Activated T-helper 1 cell treated with anti-CD3 and anti-CD28 coated beads, Interleukin-12 subunit alpha, Interleukin-12 subunit beta, Interleukin-2, Interleukin-4 antibody, amounts not matched to agents 30 ng/mL and 10 ng/mL and 1 ng/mL, durations not matched to agents 14 hours and 24 hours and 36 hours (primary cell): ENCODE measurements at regions not wholly inside any gene's neighbourhood (a gene's known extent, or its start where the extent isn't known, plus 50 kb on each side); places are given as distances from the start of the nearest gene placed in this dataset.
"Not testable (repeated sequence)": the region's sequence is repeated elsewhere in the genome, so short reads cannot be mapped to it uniquely, and the experiment has no call there.

ENCODE experiments used
- DNase-seq: peaks from one replicate; pipeline ENCODE4 v3.0.0; 2021; ENCODE audit warnings: low spot score
- H3K27ac Mint-ChIP-seq: one replicate; pipeline ENCODE4 v1.8.0; 2021; ENCODE audit warnings: mild to moderate bottlenecking, mixed read lengths
- H3K27me3 Mint-ChIP-seq: one replicate; pipeline ENCODE4 v1.8.0; 2022; ENCODE audit warnings: mild to moderate bottlenecking, moderate library complexity, mixed read lengths; ENCODE audit not compliant: insufficient read depth
- H3K36me3 Mint-ChIP-seq: one replicate; pipeline ENCODE4 v1.8.0; 2021; ENCODE audit warnings: low read depth, mixed read lengths
- H3K4me1 Mint-ChIP-seq: one replicate; pipeline ENCODE4 v1.8.0; 2021; ENCODE audit warnings: low read depth, mixed read lengths
- H3K4me3 Mint-ChIP-seq: one replicate; pipeline ENCODE4 v1.8.0; 2021; ENCODE audit warnings: mild to moderate bottlenecking, moderate library complexity, mixed read lengths
- H3K9me3 Mint-ChIP-seq: one replicate; pipeline ENCODE4 v1.8.0; 2021; ENCODE audit warnings: mixed read lengths
- intact Hi-C: fragments of 100-400 bp; cut with micrococcal nuclease; formaldehyde crosslinking; loops from one replicate; pipeline ENCODE4 v1.15.1; 2024

DNA sequence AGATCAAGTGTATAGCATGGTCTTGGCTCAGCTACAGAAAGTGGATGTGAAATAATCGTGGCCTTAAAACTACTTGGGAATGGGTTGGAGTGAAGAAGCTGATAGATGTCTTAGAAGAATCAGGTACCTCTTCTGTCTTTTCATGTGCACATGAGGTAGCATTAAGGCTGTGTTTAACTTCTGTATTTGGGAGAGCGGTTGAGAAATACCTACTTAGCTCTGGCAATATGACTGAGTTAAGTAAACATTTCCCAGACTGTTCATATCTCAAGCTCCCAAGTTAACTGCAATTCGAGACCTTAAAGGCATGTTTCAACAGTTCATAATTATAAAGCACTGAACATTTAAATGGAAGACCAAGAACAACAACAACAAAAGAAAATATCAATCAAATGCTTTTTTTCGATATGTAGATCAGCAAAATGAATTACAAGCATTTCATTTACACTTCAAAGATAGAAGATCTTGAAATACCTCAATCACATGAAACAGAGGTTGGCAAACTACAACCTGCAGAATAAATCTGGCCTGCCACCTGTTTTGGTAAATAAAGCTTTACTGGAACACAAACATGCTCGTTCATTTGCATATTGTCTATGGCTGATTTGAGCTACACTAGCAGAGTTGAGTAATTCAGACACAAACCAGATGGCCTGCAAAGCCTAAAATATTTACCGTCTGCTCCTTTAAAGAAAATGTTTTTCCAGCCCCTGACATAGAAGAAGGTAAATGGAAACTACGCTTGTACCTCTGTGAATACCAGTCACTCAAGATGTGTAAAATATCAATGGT, 337.1 kb upstream of the GLI3 start:
- Mint-ChIP-seq H3K36me3 (no peaks in the 10 kb centered on the region), H3K27ac (no peak overlapping the region), H3K4me3 (no peak overlapping the region), H3K27me3 (no peaks in the 10 kb centered on the region), H3K4me1 (no peaks in the 10 kb centered on the region), H3K9me3 (peaks cover 4% of the 10 kb centered on the region)
- DNase-seq, result no peak
- intact Hi-C loops, result no loop called here

DNA sequence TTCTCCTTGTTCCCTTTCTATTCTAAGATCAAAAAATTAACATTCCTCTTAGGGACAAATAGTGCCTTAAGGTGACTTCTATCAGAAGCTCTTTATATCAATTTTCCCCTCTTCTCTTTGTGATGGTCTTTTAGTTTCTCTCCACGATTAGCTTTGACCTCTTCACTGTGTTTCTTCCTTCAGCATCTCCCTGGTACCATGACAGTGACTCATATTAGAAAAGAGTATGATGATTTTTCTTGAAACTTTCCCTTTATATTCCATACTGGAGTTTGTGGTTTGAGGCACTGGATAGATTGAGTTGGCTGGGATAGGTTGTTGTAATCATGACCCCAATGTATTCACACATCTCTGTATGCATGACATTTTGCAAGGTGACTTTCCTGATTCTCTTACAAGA, 335.6 kb upstream of the GLI3 start:
- Mint-ChIP-seq H3K4me3 (no peak overlapping the region), H3K9me3 (no peaks in the 10 kb centered on the region), H3K27ac (no peak overlapping the region), H3K4me1 (no peaks in the 10 kb centered on the region), H3K27me3 (no peaks in the 10 kb centered on the region), H3K36me3 (no peaks in the 10 kb centered on the region)
- intact Hi-C loops, result no loop called here
- no peak for DNase-seq

DNA sequence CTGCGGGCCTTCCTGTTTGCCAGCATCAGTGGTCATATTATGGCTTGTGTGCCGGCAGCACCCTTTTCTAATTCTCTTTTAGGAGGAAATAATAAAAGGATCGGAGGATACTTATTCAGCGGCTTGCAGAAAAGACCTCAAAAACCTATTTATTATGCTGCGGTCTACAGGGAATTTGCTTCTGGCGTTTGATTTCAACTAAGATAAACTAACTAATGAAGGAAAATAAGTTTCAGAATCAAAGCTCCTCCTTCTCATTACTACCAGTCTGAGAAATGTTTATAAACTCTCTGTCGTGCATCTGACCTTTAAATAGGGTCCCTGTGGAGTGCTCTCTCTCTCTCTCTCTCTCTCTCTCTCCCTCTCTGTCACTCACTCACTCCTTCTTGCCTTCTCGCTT, 335.0 kb upstream of the GLI3 start:
- no peaks in the 10 kb centered on the region for H3K9me3 Mint-ChIP-seq
- H3K27ac Mint-ChIP-seq, result no peak overlapping the region
- H3K4me3 Mint-ChIP-seq, result no peak overlapping the region
- no peaks in the 10 kb centered on the region for H3K4me1 Mint-ChIP-seq
- H3K27me3 Mint-ChIP-seq, result no peaks in the 10 kb centered on the region
- intact Hi-C loops, result no loop called here
- DNase-seq, result no peak
- no peaks in the 10 kb centered on the region for H3K36me3 Mint-ChIP-seq

DNA sequence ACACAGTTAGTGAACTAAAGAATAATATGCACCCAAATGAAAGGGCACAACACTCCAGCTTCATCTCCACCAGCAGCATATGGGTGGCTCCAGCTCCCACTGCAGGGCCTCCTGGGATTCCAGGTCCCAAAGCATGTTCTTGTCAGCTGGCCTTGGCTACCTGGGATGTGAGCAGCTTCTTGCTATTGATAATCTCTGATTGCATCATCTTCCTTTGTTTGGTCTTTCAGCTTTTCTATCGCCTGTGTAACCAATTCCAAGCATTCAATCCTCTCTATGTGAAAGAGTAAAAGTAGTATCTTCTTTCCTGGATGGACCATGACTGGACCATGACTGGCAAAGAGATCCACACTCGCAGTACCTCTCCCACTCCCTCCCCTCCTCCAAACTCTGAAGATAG, 333.9 kb upstream of the GLI3 start:
- Mint-ChIP-seq H3K27ac (no peak overlapping the region), H3K27me3 (no peaks in the 10 kb centered on the region), H3K9me3 (no peaks in the 10 kb centered on the region), H3K36me3 (no peaks in the 10 kb centered on the region), H3K4me1 (no peaks in the 10 kb centered on the region), H3K4me3 (no peak overlapping the region)
- intact Hi-C loops, result no loop called here
- DNase-seq, result no peak

DNA sequence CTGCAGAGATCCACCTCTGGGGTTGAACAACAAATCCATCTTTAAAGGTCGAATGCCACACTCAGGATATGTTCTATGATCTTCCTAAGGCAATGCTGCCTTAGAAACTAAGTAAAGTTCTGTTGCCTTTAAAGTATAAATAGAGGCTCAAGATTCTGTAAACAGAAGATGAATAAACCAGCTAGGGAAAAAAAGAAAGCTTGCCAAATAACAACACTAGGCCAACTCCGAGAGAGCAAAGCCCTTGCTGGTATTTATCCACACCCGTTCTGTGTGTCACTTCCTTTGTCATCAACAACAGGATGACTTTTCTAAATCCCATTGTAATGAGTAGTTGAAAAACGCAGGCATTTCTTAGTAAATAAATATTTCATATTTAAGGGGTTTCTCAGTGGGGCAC, 330.0 kb upstream of the GLI3 start:
- Mint-ChIP-seq H3K27ac (no peak overlapping the region), H3K27me3 (no peaks in the 10 kb centered on the region), H3K4me3 (no peak overlapping the region), H3K9me3 (no peaks in the 10 kb centered on the region), H3K4me1 (no peaks in the 10 kb centered on the region), H3K36me3 (no peaks in the 10 kb centered on the region)
- intact Hi-C loops, result no loop called here
- no peak for DNase-seq

DNA sequence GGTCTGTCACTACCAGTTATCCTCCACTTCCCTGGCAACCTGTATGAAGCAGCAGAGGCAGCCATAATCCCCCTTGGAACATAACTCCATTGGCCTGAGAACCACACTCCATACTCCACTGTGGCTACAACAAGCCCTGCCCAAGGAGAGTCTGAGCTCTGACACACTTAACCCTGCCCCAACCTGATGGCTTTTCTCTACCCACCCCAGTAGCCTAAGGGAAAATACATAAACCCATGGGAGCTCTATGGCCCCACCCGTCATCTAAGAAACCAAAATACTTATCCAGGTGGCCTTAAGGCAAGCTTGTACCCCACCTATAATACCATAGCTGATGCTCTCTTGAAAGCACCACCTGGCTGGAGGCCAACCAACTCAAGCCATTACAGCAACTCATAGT, 324.8 kb upstream of the GLI3 start:
- peaks cover 9% of the 10 kb centered on the region for H3K9me3 Mint-ChIP-seq
- H3K4me3 Mint-ChIP-seq, result no peak overlapping the region
- no peaks in the 10 kb centered on the region for H3K27me3 Mint-ChIP-seq
- intact Hi-C loops, result no loop called here
- no peak overlapping the region for H3K27ac Mint-ChIP-seq
- no peaks in the 10 kb centered on the region for H3K4me1 Mint-ChIP-seq
- no peak for DNase-seq
- H3K36me3 Mint-ChIP-seq, result no peaks in the 10 kb centered on the region

DNA sequence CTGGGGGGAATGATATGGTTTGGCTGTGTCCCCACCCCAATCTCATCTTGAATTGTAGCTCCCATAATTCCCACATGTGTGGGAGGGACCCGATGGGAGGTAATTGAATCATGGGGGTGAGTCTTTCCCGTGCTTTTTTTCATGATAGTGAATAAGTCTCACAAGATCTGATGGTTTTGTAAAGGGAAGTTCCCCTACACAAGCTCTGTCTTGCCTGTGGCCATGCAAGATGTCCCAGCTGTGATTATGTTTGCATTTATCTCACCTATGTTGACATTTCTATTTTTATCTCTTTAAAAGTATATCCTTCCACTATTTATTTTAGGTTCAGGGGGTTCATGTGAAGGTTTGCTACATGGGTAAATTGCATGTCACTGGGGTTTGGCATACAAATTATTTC, 323.9 kb upstream of the GLI3 start:
- intact Hi-C loops, result no loop called here
- Mint-ChIP-seq H3K27ac (no peak overlapping the region), H3K4me3 (no peak overlapping the region), H3K9me3 (peaks cover 17% of the 10 kb centered on the region), H3K4me1 (no peaks in the 10 kb centered on the region), H3K36me3 (no peaks in the 10 kb centered on the region), H3K27me3 (no peaks in the 10 kb centered on the region)
- DNase-seq, result no peak

DNA sequence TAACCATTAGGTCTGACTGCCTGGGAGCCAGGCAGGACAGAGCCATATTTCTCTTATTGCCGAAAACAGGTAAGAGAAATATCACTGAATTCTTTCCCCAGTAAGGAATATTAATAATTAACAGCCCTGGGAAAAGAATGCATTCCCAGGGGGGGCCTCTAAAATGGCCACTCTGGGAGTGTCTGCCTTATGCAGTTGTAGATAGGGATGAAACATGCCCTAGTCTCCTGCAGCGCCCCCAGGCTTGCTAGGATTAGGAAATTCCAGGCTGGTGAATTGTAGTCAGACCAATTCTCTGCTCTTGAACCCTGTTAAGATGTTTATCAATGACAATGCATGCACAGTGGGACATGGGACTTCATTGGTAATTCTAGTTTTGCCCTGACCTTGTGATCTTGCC, 317.9 kb upstream of the GLI3 start:
- DNase-seq, H3K27me3 Mint-ChIP-seq, H3K36me3 Mint-ChIP-seq, H3K4me3 Mint-ChIP-seq, H3K27ac Mint-ChIP-seq, intact Hi-C loops, H3K4me1 Mint-ChIP-seq: not testable (repeated sequence)
- peaks cover 22% of the 10 kb centered on the region for H3K9me3 Mint-ChIP-seq

DNA sequence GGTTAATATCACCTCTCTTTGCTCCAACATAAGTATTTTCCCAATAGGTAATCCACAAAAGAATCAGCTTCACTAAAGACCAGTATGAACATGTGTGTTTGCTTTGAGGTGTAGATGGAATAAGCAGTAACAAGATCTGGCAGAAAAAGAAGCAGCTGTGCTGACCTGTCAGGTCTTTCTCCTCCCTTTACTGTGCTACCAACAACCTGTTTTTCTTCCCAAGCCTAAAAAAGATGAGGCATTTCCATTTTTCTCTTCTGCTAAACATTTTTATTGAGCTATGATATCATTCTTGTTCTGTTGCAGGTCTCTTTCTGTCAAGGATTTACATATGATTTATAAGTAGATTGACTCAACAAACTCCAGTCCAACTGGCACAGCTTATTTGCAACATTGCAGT, 315.2 kb upstream of the GLI3 start:
- Mint-ChIP-seq H3K27ac (no peak overlapping the region), H3K9me3 (peaks cover 20% of the 10 kb centered on the region), H3K4me3 (no peak overlapping the region), H3K4me1 (no peaks in the 10 kb centered on the region), H3K27me3 (no peaks in the 10 kb centered on the region), H3K36me3 (no peaks in the 10 kb centered on the region)
- intact Hi-C loops, result no loop called here
- no peak for DNase-seq

DNA sequence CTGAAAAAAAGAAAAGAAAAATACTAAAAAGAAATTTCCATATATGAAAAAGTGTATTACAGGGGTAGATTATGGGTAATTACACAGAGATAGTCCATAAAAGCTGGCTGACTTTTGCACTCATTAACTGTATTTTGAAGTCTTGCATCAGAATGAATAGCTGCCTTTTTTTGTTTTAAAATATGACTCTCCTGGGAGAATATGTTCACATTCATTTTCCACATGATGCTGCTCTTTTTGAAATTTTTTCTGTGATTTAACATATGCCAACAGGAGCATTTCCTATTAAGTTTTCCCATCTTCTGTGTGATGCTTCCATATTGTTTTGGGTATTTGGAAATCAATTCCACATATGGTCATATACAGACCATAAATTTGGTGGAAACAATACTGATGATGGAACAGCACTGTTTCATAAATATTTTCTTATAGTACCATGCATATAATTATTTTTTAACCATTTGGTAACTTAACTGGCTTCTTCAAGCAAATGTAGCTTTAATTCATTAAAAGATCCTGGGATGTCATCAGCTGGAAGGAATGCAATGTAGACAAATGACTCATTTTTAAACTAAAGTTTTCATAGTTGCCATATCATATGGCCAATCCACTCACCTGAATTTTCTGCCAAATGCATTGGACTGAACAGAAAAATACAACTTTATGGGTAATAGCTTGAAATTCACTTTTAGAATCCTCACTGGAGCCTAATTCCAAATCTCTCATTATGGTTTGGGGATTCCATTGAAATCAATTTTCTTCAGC, 313.9 kb upstream of the GLI3 start:
- no peak overlapping the region for H3K4me3 Mint-ChIP-seq
- no peak overlapping the region for H3K27ac Mint-ChIP-seq
- peaks cover 11% of the 10 kb centered on the region for H3K9me3 Mint-ChIP-seq
- intact Hi-C loops, result no loop called here
- DNase-seq, result no peak
- no peaks in the 10 kb centered on the region for H3K4me1 Mint-ChIP-seq
- H3K36me3 Mint-ChIP-seq, result no peaks in the 10 kb centered on the region
- no peaks in the 10 kb centered on the region for H3K27me3 Mint-ChIP-seq

DNA sequence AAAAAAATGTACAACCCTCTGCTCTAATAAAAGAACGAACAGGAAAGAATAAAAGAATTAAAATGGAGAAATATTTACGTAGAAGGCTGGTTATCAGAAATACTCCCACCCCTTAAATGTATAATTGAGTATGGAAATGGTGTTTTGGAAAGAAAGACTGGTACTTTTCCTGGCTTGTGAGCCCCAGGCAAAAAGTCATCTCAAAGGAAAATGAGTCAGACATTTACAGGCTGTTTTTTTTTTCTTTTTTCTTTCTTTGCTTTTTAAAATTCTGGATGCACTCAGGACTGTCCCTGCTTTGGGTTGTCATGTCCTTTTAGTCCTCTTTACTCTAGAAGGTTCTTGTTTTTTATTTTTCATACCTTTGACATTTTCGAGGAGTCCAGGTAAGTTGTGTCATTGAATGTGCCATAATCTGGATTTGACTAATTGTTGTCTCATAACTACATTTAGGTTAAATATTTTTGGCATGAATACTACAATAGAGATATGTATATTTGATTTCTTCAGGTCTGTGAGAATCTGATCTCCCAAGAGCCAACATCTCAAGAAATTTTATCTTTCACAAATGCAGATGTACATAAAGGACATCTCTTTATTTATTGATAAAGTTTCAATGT, 313.0 kb upstream of the GLI3 start:
- H3K9me3 Mint-ChIP-seq, result peaks cover 7% of the 10 kb centered on the region
- H3K27me3 Mint-ChIP-seq, result no peaks in the 10 kb centered on the region
- no peak overlapping the region for H3K4me3 Mint-ChIP-seq
- no peaks in the 10 kb centered on the region for H3K36me3 Mint-ChIP-seq
- H3K27ac Mint-ChIP-seq, result no peak overlapping the region
- no peaks in the 10 kb centered on the region for H3K4me1 Mint-ChIP-seq
- DNase-seq, result no peak
- intact Hi-C loops, result no loop called here

DNA sequence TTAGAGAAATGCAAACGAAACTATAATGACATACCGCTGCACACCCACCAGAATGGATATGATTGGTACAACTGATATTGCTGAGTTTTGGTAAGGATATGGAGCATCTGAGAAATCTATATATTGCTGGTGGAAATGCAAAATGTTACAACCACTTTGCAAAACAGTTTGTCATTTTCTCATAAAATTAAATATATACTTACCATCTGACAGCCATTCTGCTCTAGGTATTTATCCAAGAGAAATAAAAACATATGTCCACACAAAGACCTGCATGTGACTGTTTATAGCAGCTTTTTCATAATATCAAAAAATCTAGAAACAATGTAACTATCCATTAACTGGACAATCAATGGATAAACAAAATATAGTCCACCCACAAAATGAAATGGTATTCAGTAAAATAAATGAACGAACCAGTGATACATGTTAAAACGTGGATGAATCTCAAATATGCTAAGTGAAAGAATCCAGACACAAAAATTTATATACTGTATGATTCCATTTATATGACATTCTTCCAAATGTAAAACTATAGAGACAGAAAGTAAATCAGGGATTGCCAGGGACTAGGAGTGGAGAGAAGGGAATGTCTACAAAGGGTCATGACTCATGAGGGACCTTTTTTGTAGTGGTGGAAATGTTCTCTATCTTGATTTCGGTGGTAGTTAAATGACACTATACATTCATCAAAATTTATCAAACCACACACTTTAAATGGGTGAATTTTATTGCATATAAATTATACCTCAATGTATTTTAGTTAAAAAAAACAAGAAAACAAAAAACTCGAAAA, 312.0 kb upstream of the GLI3 start:
- no peaks in the 10 kb centered on the region for H3K27me3 Mint-ChIP-seq
- H3K4me3 Mint-ChIP-seq, result no peak overlapping the region
- no peak for DNase-seq
- no peak overlapping the region for H3K27ac Mint-ChIP-seq
- no peaks in the 10 kb centered on the region for H3K4me1 Mint-ChIP-seq
- intact Hi-C loops, result no loop called here
- no peaks in the 10 kb centered on the region for H3K36me3 Mint-ChIP-seq
- H3K9me3 Mint-ChIP-seq, result peaks cover 13% of the 10 kb centered on the region
